Activated T-cell treated with anti-CD3 and anti-CD28 coated beads, Interleukin-2, amount 50 U/mL, for 24 hours (primary cell): ENCODE measurements at regions not wholly inside any gene's neighbourhood (a gene's known extent, or its start where the extent isn't known, plus 50 kb on each side); places are given as distances from the start of the nearest gene placed in this dataset.

ENCODE experiments used
- DNase-seq: peaks from one replicate; pipeline ENCODE4 v3.0.0-alpha.2; 2020
- H3K27ac Mint-ChIP-seq: 2 replicates; pipeline ENCODE4 v1.8.0; 2020; ENCODE audit warnings: mild to moderate bottlenecking, mixed read lengths
- H3K27me3 Mint-ChIP-seq: 2 replicates; pipeline ENCODE4 v1.8.0; 2020; ENCODE audit warnings: mixed read lengths
- H3K36me3 Mint-ChIP-seq: 2 replicates; pipeline ENCODE4 v1.8.0; 2020; ENCODE audit warnings: low read depth, mixed read lengths
- H3K4me1 Mint-ChIP-seq: 2 replicates; pipeline ENCODE4 v1.8.0; 2020; ENCODE audit warnings: low read depth, mixed read lengths
- H3K4me3 Mint-ChIP-seq: 2 replicates; pipeline ENCODE4 v1.8.0; 2020; ENCODE audit warnings: mild to moderate bottlenecking, moderate library complexity, mixed read lengths
- H3K9me3 Mint-ChIP-seq: 2 replicates; pipeline ENCODE4 v1.8.0; 2020; ENCODE audit warnings: mixed read lengths

- H3K9me3 Mint-ChIP-seq: no peaks in the 10 kb centered on the region
- H3K4me1 Mint-ChIP-seq: no peaks in the 10 kb centered on the region
- no peaks in the 10 kb centered on the region for H3K36me3 Mint-ChIP-seq
- no peaks in the 10 kb centered on the region for H3K27me3 Mint-ChIP-seq
- no peak overlapping the region for H3K4me3 Mint-ChIP-seq
- no peak overlapping the region for H3K27ac Mint-ChIP-seq
- DNase-seq: no peak
These were observed 1455.6 kb upstream of the TMEM132C start for GRCh38 chr12:126811391-126811790.

GRCh38 chr12:126819554-126819953 lies 1447.4 kb upstream of the TMEM132C start:
- DNase-seq: no peak
- Mint-ChIP-seq H3K4me3 (no peak overlapping the region), H3K4me1 (no peaks in the 10 kb centered on the region), H3K36me3 (no peaks in the 10 kb centered on the region), H3K27me3 (no peaks in the 10 kb centered on the region), H3K9me3 (peaks cover 14% of the 10 kb centered on the region), H3K27ac (no peak overlapping the region)

DNA sequence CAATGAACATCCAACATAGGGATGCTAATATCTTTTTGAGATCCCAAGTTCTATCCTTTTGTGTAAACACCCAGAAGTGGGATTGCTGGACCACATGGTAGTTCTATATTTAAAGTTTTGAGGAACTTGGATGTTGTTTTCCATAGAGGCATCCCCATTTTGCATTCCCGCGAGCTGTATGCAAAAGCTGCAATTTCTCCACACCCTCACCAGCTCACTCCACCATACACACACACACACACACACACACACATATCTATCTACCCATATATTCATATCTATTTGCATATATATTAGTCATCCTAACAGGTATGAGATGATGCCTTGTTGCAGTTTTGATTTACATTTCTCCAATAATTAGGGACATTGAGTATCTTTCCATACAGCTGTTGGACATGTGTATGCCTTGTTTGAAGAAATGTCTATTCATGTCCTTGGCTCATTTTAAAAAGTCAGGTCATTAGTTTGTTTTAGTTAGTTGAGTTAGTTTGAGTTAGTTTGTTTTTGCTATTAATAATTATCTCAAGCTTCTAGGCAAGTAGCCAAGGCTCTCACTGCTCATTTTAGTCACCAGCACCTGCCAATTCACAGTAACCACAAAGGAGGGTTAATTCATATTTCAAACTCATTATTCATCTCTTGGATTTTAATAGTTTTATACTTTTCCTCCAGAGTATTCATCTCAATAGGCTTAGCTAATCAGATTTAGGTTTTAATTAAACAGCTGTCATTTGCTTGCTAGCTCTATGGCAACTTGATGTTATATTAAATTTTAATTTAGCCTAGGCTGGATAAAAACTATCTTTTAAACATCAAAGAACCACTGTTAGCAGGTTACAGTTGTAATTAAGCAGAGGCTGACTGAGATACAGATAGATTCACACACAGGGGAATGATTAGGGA lies 1435.9 kb upstream of the TMEM132C start:
- H3K4me3 Mint-ChIP-seq: no peak overlapping the region
- H3K36me3 Mint-ChIP-seq: peaks cover 4% of the 10 kb centered on the region
- peaks cover 38% of the 10 kb centered on the region for H3K27me3 Mint-ChIP-seq
- no peaks in the 10 kb centered on the region for H3K4me1 Mint-ChIP-seq
- DNase-seq: no peak
- H3K9me3 Mint-ChIP-seq: peaks cover 29% of the 10 kb centered on the region
- no peak overlapping the region for H3K27ac Mint-ChIP-seq

DNA sequence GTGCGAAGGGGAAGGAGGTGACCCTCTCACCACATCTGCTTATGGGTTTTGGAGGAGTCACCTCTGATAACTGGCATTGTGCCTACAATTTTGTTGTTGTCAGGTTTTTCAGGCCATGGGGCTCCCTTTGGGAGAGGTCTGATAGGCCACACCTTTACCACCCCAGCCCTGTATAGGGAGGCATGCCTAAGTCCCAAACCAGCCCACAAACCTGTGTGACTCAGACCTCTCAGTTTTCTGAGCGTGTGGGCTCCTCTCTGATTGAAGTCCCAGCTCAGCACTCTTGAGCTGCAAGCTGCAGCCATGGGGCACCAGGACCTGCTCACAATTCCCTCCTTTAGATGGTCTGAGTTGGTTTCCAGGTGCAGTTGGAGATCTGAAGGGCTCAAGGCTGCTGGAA lies 1429.3 kb upstream of the TMEM132C start:
- peaks cover 7% of the 10 kb centered on the region for H3K36me3 Mint-ChIP-seq
- no peak overlapping the region for H3K4me3 Mint-ChIP-seq
- H3K27me3 Mint-ChIP-seq: peaks cover 25% of the 10 kb centered on the region
- H3K27ac Mint-ChIP-seq: no peak overlapping the region
- no peak for DNase-seq
- H3K4me1 Mint-ChIP-seq: no peaks in the 10 kb centered on the region
- peaks cover 43% of the 10 kb centered on the region for H3K9me3 Mint-ChIP-seq

DNA sequence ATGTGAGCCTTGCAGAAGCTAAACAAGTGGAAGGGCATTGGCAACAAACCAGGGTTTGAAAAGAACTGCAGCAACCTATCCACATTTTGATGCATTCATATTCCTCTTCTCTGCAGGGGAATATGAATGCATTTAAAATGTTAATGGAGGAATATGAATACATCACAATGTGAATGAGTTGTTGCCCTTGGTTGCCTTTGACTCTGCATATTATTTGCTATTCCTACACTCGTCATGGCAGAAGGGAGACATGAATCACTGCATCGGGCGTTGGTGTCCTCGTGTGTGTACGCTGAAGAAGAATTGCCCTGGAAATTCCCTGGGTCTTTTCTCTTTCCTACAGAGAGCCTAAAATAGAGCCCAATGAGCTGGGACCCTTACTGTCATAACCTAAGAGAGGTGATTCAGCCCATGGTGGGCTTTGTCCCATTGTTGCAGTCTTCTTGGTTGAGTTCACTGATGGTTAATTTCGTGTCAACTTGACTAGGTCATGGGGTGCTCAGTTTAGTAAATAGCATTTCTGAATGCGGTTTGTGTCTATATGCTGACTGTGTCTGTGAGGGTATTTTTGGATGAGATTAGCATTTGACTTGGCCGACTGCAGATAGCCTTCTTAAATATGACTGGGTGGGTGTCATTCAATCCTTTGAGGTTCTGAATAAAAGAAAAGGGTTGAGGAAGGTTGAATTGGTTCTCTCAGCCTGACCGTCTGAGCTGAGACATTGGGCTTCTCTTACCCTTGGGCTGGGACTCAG lies 1422.9 kb upstream of the TMEM132C start:
- H3K4me3 Mint-ChIP-seq: no peak overlapping the region
- no peaks in the 10 kb centered on the region for H3K36me3 Mint-ChIP-seq
- H3K9me3 Mint-ChIP-seq: no peaks in the 10 kb centered on the region
- no peaks in the 10 kb centered on the region for H3K27me3 Mint-ChIP-seq
- no peaks in the 10 kb centered on the region for H3K4me1 Mint-ChIP-seq
- no peak for DNase-seq
- H3K27ac Mint-ChIP-seq: no peak overlapping the region

DNA sequence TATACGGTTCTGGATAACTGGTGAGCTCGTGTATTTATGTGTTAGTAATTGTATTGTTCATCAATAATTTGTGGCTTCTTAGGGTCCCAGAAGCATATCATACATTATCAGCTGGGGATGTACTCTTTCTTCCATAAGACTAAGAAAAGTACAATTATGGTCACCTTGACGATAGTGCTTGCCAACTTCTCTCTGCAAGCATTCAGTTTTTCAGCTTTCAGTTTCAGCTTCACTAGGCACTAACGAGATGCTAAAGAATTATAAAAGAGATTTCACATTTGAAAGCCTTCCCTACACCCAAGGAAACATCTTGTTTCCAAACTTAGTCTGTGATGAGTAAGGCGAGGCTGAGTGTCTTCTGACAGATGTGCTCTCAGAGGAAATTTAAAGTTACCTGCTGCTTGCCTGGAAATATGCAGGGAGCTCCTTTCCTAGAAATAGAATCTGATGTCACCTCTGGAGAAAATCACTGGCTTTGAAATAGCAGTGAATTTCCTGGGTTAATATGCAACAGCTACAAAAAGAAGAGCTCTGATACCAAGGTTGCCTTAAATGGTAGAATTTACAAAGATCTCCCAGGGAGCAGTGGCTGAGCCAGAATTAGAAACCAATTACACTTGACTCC lies 1419.9 kb upstream of the TMEM132C start:
- H3K9me3 Mint-ChIP-seq: no peaks in the 10 kb centered on the region
- no peak overlapping the region for H3K4me3 Mint-ChIP-seq
- DNase-seq: no peak
- no peak overlapping the region for H3K27ac Mint-ChIP-seq
- H3K36me3 Mint-ChIP-seq: no peaks in the 10 kb centered on the region
- no peaks in the 10 kb centered on the region for H3K4me1 Mint-ChIP-seq
- H3K27me3 Mint-ChIP-seq: no peaks in the 10 kb centered on the region

GRCh38 chr12:126855768-126856167 lies 1411.2 kb upstream of the TMEM132C start:
- Mint-ChIP-seq H3K27ac (no peak overlapping the region), H3K27me3 (no peaks in the 10 kb centered on the region), H3K4me1 (no peaks in the 10 kb centered on the region), H3K4me3 (no peak overlapping the region), H3K36me3 (no peaks in the 10 kb centered on the region), H3K9me3 (no peaks in the 10 kb centered on the region)
- no peak for DNase-seq

GRCh38 chr12:126856958-126857357 lies 1410.0 kb upstream of the TMEM132C start:
- H3K4me3 Mint-ChIP-seq: no peak overlapping the region

GRCh38 chr12:126858560-126858959 lies 1408.4 kb upstream of the TMEM132C start:
- no peaks in the 10 kb centered on the region for H3K27me3 Mint-ChIP-seq

More at GRCh38 chr12:126856958-126857357, 1410.0 kb upstream of the TMEM132C start:
- Mint-ChIP-seq H3K36me3 (no peaks in the 10 kb centered on the region), H3K27me3 (no peaks in the 10 kb centered on the region), H3K27ac (no peak overlapping the region), H3K4me1 (no peaks in the 10 kb centered on the region), H3K9me3 (no peaks in the 10 kb centered on the region)
- no peak for DNase-seq

DNA sequence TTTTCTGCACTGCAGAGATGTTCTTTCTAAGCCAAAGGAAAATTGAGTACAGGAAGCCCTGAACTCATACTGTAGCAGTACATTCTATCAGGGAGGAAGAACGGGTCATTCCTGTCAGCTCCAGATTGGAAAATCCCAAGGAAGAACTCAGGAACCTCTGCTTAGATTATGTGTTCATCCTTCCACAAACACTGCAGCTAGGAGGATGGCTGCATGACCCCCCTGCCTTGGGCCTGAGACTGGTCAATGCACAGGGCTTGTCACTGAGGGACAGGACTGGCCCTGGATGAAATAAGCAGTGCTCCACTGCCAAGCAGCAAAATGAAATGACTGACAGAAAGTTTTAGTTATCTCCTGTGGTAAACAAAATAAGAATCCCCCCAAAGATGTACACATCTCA lies 1406.8 kb upstream of the TMEM132C start:
- Mint-ChIP-seq H3K4me3 (no peak overlapping the region), H3K36me3 (no peaks in the 10 kb centered on the region), H3K4me1 (no peaks in the 10 kb centered on the region), H3K9me3 (no peaks in the 10 kb centered on the region), H3K27ac (no peak overlapping the region), H3K27me3 (no peaks in the 10 kb centered on the region)
- no peak for DNase-seq

More at GRCh38 chr12:126858560-126858959, 1408.4 kb upstream of the TMEM132C start:
- Mint-ChIP-seq H3K27ac (no peak overlapping the region), H3K36me3 (no peaks in the 10 kb centered on the region), H3K4me3 (no peak overlapping the region), H3K4me1 (no peaks in the 10 kb centered on the region), H3K9me3 (no peaks in the 10 kb centered on the region)
- no peak for DNase-seq

DNA sequence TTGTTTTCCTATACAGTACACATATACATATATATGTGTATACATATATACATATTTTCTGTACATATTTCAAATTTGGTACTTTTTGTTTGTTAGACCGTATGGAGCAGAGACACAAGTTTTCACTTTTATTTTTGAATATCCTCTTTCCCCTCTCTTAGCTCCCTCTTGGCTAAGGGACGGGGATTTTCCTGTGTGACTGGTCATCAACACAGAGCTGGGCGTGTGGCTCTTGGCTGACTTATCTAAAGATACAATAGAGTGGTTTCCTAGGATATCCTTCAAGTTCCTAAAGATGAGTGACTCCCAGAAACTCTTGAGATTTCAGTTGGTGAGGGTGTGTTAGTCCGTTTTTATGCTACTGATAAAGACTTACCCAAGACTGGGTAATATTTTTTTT lies 1404.5 kb upstream of the TMEM132C start:
- no peaks in the 10 kb centered on the region for H3K36me3 Mint-ChIP-seq
- no peak overlapping the region for H3K27ac Mint-ChIP-seq
- no peaks in the 10 kb centered on the region for H3K27me3 Mint-ChIP-seq
- H3K4me1 Mint-ChIP-seq: no peaks in the 10 kb centered on the region
- DNase-seq: no peak
- H3K4me3 Mint-ChIP-seq: no peak overlapping the region
- H3K9me3 Mint-ChIP-seq: no peaks in the 10 kb centered on the region

- H3K9me3 Mint-ChIP-seq: no peaks in the 10 kb centered on the region
- H3K36me3 Mint-ChIP-seq: no peaks in the 10 kb centered on the region
- no peak overlapping the region for H3K27ac Mint-ChIP-seq
- H3K4me1 Mint-ChIP-seq: no peaks in the 10 kb centered on the region
- H3K27me3 Mint-ChIP-seq: no peaks in the 10 kb centered on the region
- DNase-seq: no peak
- no peak overlapping the region for H3K4me3 Mint-ChIP-seq
These were observed 1397.3 kb upstream of the TMEM132C start for GRCh38 chr12:126869644-126870043.

DNA sequence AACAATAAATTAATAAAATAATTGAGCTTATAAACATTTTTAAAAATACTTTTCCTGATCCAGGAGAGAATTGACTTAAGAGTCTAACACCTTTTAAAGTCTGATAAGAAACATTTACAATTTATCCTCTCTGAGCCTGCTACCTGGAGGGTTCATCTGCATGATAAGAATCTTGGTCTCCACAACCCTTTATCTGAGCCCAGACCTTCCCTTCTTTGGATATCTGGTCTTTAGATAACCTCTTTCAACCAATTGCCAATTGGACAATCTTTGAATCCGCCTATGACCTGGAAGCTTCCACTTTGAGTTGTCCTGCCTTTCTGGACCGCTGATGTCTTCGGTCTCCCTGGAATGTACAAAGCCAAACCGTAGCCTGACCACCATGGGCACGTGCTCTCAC lies 1393.3 kb upstream of the TMEM132C start:
- H3K9me3 Mint-ChIP-seq: no peaks in the 10 kb centered on the region
- no peak overlapping the region for H3K27ac Mint-ChIP-seq
- no peaks in the 10 kb centered on the region for H3K36me3 Mint-ChIP-seq
- no peaks in the 10 kb centered on the region for H3K27me3 Mint-ChIP-seq
- H3K4me1 Mint-ChIP-seq: no peaks in the 10 kb centered on the region
- H3K4me3 Mint-ChIP-seq: no peak overlapping the region
- DNase-seq: no peak

DNA sequence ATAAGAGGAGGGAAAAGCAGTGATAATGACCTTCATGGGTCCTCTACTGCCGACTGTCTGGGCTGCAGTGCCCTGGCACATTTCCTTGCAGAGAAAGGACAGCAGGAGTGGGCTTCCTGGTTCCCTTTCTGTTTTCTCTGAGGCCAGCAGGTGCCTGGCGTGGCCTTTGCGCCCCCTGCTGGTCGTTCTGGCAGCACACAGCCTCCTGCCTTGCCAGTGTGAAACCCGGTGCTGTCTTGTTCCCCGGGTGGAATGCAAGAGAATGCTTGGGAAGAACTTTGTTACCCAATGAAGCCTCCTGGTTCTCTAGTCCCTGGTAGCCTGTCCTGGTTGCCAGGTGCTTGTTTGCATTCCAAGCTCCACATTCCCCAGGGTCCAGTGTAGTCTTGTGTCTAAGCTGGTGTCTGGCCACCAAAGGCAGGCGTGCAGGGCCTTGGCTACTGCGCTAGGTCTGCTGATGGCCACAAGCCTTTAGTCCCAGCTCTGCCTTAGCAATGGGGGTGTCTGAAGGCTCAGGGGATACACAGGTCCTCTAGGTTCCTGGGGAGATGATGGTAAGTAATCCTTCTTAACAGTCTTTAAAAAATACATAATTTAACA lies 1392.4 kb upstream of the TMEM132C start:
- H3K36me3 Mint-ChIP-seq: no peaks in the 10 kb centered on the region
- H3K9me3 Mint-ChIP-seq: no peaks in the 10 kb centered on the region
- no peaks in the 10 kb centered on the region for H3K27me3 Mint-ChIP-seq
- no peak overlapping the region for H3K27ac Mint-ChIP-seq
- no peaks in the 10 kb centered on the region for H3K4me1 Mint-ChIP-seq
- no peak overlapping the region for H3K4me3 Mint-ChIP-seq
- peak; percentile 75 for DNase-seq
